HG03354 (cell line): ENCODE measurements at regions not wholly inside any gene's neighbourhood (a gene's known extent, or its start where the extent isn't known, plus 50 kb on each side); places are given as distances from the start of the nearest gene placed in this dataset.
A peak's percentile ranks its signal among the peaks of the same experiment; 100 is the strongest.

Source experiments
- ATAC-seq: cut with Tn5 transposase; IDR thresholded peaks from one replicate; pipeline ENCODE4 v1.9.1; 2021; ENCODE audit warnings: mild to moderate bottlenecking; ENCODE audit not compliant: unreplicated experiment, poor library complexity, severe bottlenecking

DNA sequence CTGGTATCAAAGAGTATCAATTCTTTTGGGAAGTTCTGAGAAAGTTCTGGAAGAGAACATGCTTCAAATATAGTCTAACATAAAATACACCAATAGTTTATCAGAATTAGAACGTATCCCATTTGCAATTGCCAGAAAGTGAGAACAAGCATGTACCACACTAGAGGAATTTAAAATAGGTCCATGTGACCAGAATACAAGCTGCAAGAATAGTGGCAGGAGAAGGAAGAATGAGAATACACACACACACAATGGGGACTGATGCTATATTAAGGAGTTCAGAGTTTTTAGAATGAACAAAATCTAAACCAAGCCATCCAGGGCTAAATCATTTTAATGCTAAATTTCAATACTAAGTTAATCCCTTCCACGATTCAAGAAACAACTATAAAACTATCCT is 99.1 kb upstream of the TMEM168 start:
- ATAC-seq = no peak

DNA sequence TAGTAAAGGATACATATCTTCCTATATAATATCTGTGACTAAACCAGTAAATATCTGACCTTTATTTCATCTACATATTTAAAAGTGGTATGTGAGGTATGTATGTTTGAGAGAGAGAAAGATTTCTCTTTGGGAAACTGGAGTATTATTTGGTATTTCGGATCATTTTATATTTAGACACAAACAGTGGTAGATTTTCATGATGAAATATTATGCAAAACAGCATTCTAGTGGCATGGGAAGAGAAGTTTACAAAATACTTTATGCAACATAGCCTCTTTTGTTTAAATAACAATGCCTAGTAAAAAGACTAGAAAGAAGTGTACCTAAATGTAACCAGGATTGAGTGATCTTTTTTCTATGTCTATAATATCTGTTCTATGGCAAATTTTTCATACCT is 98.6 kb upstream of the TMEM168 start:
- ATAC-seq = no peak

DNA sequence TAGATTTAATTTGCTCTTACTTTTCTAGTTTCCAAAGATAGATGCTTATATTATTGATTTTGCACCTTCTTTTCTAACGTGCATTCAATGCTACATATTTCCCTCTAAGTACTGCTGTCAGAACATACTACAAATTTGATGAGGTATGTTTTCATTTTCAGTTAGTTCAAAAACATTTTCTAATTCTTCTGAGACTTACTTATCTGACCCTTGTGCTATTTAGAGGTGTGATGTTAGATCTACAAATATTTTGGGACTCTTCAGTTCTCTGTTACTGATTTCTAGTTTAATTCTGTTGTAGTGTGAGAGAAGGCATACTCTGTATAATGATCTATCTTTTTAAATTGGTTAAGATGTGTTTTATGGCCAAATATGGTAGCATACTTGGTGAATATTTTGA is 97.8 kb upstream of the TMEM168 start:
- no peak for ATAC-seq

DNA sequence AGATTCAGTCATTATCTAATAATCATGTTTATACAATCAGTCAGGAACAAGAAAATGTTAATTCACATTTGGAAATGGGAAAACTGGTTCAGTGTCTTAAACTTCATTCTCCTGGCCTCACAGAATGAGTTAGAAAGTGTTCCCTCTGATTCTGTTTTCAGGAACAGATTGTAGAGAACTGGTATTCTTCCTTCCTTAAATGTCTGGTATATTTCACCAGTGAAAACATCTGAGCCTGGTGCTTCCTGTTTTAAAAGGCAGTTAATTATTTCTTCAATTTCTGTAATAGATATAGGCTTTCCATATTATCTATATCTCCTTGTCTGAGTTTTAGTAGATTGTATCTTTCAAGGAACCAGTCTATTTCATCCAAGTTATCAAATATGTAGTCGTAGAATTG is 97.1 kb upstream of the TMEM168 start:
- ATAC-seq = no peak

DNA sequence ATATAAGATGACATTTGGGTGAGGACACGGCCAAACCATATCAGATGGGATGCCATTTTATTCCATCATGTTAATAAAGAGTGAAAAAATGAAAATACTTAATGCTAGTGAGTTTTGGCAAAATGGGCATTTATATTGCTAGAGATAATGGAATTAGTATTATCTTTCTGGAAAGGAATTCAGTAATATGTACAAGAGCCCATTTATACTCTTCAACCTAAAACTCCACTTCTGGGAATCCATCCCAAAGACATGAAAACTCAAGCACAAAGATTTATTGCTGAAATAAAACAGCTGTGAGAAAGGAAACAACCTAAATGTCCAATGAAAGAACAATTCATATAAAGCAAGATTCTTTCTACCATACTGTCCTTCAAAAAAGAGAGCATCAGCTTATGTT is 96.0 kb upstream of the TMEM168 start:
- no peak for ATAC-seq

GRCh38 chr7:112882991-112883390 is 92.8 kb upstream of the TMEM168 start:
- no peak for ATAC-seq

DNA sequence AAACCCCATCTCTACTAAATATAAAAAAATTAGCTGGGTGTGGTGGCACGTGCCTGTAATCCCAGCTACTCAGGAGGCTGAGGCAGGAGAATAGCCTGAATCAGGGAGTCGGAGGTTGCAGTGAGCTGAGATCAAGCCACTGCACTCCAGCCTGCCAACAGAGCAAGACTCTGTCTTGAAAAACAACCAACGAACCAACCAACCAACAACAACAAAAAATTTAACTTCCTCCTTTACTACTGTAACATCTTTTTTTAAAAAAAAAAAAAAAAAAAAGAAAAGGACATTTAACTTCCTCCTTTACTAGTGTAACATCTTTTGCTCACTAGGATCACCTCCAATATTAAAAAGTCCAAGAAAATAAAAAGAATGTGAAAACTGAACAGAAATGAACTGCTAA is 92.3 kb upstream of the TMEM168 start:
- ATAC-seq = no peak

DNA sequence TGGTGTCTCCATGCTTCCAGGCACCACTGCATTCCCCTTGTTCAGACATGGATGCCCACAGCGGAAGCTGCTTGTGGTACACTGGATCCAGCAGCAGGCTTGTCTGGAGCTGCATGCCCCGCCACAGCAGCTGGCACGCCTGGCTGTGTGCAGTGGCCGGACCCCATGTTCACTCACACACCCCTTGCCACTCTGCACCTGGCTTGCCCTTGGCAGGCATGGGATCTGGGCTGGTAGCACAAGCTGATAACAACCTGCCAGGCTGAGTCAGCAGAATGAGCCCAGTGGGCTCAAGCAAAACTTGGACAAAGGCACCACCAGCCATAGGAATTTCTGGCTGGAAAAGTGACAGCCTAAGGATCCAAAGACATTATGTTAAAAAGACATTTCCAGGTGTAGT is 91.8 kb upstream of the TMEM168 start:
- ATAC-seq = no peak

DNA sequence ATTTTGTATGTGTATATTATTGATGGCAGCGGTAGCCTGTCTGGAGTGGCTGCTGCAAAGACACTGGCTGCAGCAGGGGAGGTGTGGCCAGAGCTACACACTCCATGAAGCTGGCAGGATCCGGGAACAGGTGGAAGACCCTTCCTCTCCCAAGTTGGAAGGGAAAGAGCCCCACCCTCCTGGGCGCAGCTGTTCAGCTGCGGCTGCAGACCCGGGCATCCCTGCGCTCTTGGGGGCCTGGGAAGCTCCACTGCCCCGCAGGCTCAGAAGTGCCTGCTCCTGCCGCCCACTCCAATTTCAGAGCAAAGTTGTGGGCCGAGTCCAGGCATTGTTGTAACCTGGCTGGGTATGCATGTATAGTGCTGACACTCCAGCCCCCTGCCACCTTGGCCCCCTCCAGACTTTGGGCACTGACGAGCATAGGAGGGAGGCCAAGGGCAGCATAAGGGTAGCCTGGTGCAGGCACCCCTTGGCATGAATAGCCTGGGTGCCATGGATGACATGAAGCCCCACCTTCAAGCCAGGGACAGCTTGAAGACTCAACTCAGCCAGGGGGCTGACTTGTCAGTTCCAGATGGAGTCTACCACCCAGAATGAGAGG is 90.7 kb upstream of the TMEM168 start:
- ATAC-seq = no peak

- no peak for ATAC-seq
Measured at GRCh38 chr7:112877691-112878460, 87.7 kb upstream of the TMEM168 start.

- no peak for ATAC-seq
Measured at GRCh38 chr7:112876877-112877276, 86.7 kb upstream of the TMEM168 start.

- ATAC-seq = no peak
Measured at GRCh38 chr7:112874909-112875308, 84.7 kb upstream of the TMEM168 start.

- peak; percentile 78 for ATAC-seq
Measured at GRCh38 chr7:112873831-112874553, 83.8 kb upstream of the TMEM168 start.

DNA sequence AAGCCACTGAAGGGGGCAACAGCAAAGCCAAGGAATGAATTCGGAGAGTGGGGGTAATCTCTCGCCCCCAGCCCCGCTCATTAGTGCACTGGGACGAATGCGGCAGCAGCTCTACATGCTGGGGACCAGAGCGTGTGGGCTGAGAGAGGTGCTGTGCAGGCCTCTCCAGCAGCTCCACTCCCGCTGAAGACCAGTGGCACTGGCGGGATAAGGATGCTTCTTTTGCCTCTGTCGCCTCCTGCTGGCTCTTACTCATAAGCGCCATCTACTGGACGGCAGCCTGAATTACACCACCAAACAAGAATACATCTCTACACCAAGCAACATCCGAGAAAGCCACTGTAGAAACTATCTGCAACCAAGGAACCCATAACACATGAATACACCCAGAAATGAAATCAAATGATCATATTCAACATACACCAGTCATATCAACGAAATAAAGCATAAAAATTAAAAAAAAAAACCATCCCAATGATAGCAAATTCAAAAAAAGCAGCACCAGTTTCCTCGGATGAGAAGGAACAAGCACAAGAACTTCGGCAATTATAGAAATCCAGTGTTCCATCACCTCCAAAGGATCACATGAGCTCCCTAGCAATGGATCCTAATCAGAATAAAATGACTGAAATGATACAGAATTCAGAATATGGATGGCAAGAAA is 79.0 kb upstream of the TMEM168 start:
- ATAC-seq = peak; percentile 42

- no peak for ATAC-seq
Measured at GRCh38 chr7:112868609-112869008, 78.4 kb upstream of the TMEM168 start.

DNA sequence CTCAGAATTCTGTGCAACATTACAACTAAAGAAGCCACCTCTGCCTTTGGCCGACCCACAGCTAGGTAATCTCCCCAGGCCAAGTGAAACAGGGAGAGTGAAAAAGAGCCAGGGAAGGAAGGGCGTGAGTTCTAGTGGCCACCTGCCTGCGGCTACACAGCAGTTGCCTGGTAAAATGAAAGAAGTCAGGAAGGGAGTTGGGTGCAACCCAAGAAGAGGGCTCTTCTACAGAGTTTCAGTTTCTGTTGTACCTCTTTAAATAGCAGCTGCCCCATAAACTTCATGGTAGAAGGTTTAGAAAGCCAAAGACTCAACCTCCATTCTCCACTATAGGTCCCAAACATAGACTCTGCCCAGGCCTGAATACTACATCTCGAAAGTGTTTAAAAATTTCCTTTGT is 76.2 kb upstream of the TMEM168 start:
- peak; percentile 96 for ATAC-seq

GRCh38 chr7:112864380-112864779 is 74.2 kb upstream of the TMEM168 start:
- no peak for ATAC-seq

DNA sequence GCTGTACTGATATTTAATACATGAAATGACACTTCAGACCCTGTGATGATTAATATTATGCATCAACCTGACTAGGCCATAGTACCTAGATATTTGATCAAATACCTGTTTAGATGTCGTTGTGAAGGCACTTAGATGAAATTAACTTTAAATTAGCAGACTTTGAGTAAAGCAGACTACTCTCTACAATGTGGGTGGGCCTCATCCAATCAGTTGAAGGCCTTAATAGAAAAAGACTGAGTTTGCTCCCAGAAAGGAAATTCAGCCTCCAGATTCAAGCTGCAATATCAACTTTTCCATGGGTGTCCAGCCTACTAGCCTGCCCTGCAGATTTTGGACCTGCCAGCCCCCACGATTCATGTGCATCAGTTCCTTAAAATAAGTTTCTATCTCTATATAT is 68.6 kb upstream of the TMEM168 start:
- no peak for ATAC-seq

GRCh38 chr7:112855227-112855626 is 65.0 kb upstream of the TMEM168 start:
- ATAC-seq = no peak

- ATAC-seq = no peak
Measured at GRCh38 chr7:112854169-112854568, 64.0 kb upstream of the TMEM168 start.

- no peak for ATAC-seq
Measured at GRCh38 chr7:112853422-112853821, 63.2 kb upstream of the TMEM168 start.
